IMR-90 (cell line): ENCODE measurements at regions not wholly inside any gene's neighbourhood (a gene's known extent, or its start where the extent isn't known, plus 50 kb on each side); places are given as distances from the start of the nearest gene placed in this dataset.

Source experiments
- ATAC-seq: fragments of 200-7000 bp; cut with Tn5 transposase; 2 replicates; pipeline ENCODE4 v1.9.1; 2020; ENCODE audit warnings: low read depth, mild to moderate bottlenecking, moderate library complexity
- BruUV-seq: library from RNA; stranded (reverse); fragments of 400-500 nt; replicated peaks from 2 replicates; lab custom pipeline; 2021; lab: Mats Ljungman, UMichigan
- CTCF ChIA-PET: fragments of 300-600 bp; formaldehyde crosslinking; extraction: SDS; loops from one replicate; lab custom pipeline; 2021; ENCODE audit warnings: antibody characterized with exemption; lab: Yijun Ruan, JAX
- POLR2A ChIA-PET: fragments of 300-600 bp; sonication (Branson Sonifier 250); formaldehyde crosslinking; loops from one replicate; lab custom pipeline; 2022; ENCODE audit warnings: antibody characterized with exemption; ENCODE audit not compliant: unreplicated experiment; lab: Charles Lee
- DNase-seq: peaks from one replicate; pipeline ENCODE4 v3.0.0; 2013
- H2AFZ ChIP-seq: replicated peaks from 2 replicates; pipeline ENCODE3; 2013; ENCODE audit warnings: low read length, mild to moderate bottlenecking; ENCODE audit not compliant: poor library complexity
- H2AK5ac ChIP-seq: 2 replicates; pipeline ENCODE4 v1.6.1; 2013; ENCODE audit warnings: low read depth, low read length, inconsistent platforms
- H2AK9ac ChIP-seq: replicated peaks from 2 replicates; pipeline ENCODE3; 2013; ENCODE audit warnings: mild to moderate bottlenecking, low read depth, low read length, moderate library complexity; ENCODE audit not compliant: poor library complexity
- H2BK120ac ChIP-seq: 2 replicates; pipeline ENCODE4 v1.6.1; 2013; ENCODE audit warnings: low read depth, low read length, inconsistent platforms
- H2BK15ac ChIP-seq: 3 replicates; pipeline ENCODE4 v1.6.1; 2013; ENCODE audit warnings: low read depth, low read length, inconsistent platforms
- H2BK20ac ChIP-seq: 2 replicates; pipeline ENCODE4 v1.6.1; 2013; ENCODE audit warnings: low read depth, mild to moderate bottlenecking, inconsistent platforms, low read length, moderate library complexity
- H2BK5ac ChIP-seq: 2 replicates; pipeline ENCODE4 v1.6.1; 2013; ENCODE audit warnings: mild to moderate bottlenecking, low read depth, low read length, inconsistent platforms; ENCODE audit not compliant: poor library complexity, severe bottlenecking
- H3K14ac ChIP-seq: replicated peaks from 2 replicates; pipeline ENCODE4 v1.6.1; 2013; ENCODE audit warnings: low read depth, low read length, inconsistent platforms
- H3K18ac ChIP-seq: 2 replicates; pipeline ENCODE4 v1.6.1; 2013; ENCODE audit warnings: low read depth, low read length, control low read depth
- H3K23ac ChIP-seq: 2 replicates; pipeline ENCODE4 v1.6.1; 2013; ENCODE audit warnings: low read depth, low read length, inconsistent platforms
- H3K27ac ChIP-seq: 2 replicates; pipeline ENCODE4 v1.5.1; 2013; ENCODE audit warnings: mild to moderate bottlenecking, control low read depth, low read length; ENCODE audit not compliant: insufficient read depth
- H3K27me3 ChIP-seq: 2 replicates; pipeline ENCODE4 v1.6.1; 2013; ENCODE audit warnings: low read length; ENCODE audit not compliant: control insufficient read depth, insufficient read depth
- H3K36me3 ChIP-seq: 2 replicates; pipeline ENCODE4 v1.6.1; 2013; ENCODE audit warnings: low read length, mixed read lengths; ENCODE audit not compliant: control insufficient read depth, insufficient read depth
- H3K4ac ChIP-seq: 2 replicates; pipeline ENCODE4 v1.6.1; 2013; ENCODE audit warnings: low read depth, low read length, inconsistent platforms
- H3K4me1 ChIP-seq: 2 replicates; pipeline ENCODE4 v1.6.1; 2013; ENCODE audit warnings: low read length, mixed read lengths; ENCODE audit not compliant: control insufficient read depth, insufficient read depth
- H3K4me2 ChIP-seq: 2 replicates; pipeline ENCODE4 v1.6.1; 2013; ENCODE audit warnings: low read depth, mild to moderate bottlenecking, control low read depth, low read length, moderate library complexity
- H3K4me3 ChIP-seq: 2 replicates; pipeline ENCODE4 v1.5.1; 2013; ENCODE audit warnings: low read depth, mild to moderate bottlenecking, control low read depth, low read length, moderate library complexity; ENCODE audit not compliant: insufficient read depth
- H3K56ac ChIP-seq: 2 replicates; pipeline ENCODE4 v1.6.1; 2013; ENCODE audit warnings: low read length, inconsistent platforms; ENCODE audit not compliant: insufficient read depth; ENCODE audit errors: extremely low read depth
- H3K79me1 ChIP-seq, 2 experiments: 2 replicates each; pipeline ENCODE4 v1.6.1; 2013; ENCODE audit warnings: low read length in 2 of 2, inconsistent platforms in 1 of 2, low read depth in 1 of 2
- H3K9ac ChIP-seq: 2 replicates; pipeline ENCODE4 v1.6.1; 2013; ENCODE audit warnings: low read depth, low read length, control low read depth
- H3K9me1 ChIP-seq: 2 replicates; pipeline ENCODE4 v1.6.1; 2013; ENCODE audit warnings: low read length, inconsistent platforms; ENCODE audit not compliant: insufficient read depth
- H3K9me3 ChIP-seq: 2 replicates; pipeline ENCODE4 v1.6.1; 2013; ENCODE audit warnings: low read length; ENCODE audit not compliant: control insufficient read depth, insufficient read depth
- H4K20me1 ChIP-seq: 2 replicates; pipeline ENCODE4 v1.6.1; 2013; ENCODE audit warnings: low read length, inconsistent platforms; ENCODE audit not compliant: insufficient read depth
- H4K5ac ChIP-seq: 2 replicates; pipeline ENCODE4 v1.6.1; 2013; ENCODE audit warnings: mild to moderate bottlenecking, low read depth, low read length, control low read depth
- H4K8ac ChIP-seq, 2 experiments: 2 replicates each; pipeline ENCODE4 v1.6.1; 2013; ENCODE audit warnings: low read depth in 2 of 2, low read length in 2 of 2, control low read depth in 1 of 2, inconsistent platforms in 1 of 2
- H4K91ac ChIP-seq: 2 replicates; pipeline ENCODE4 v1.6.1; 2013; ENCODE audit warnings: low read depth, low read length, inconsistent platforms; ENCODE audit not compliant: insufficient read depth
- BHLHE40 ChIP-seq: fragments of 150-350 bp; IDR thresholded peaks from 2 replicates; pipeline ENCODE4 v1.6.1; 2016; ENCODE audit warnings: mild to moderate bottlenecking, low read depth, low read length
- CHD1 ChIP-seq: IDR thresholded peaks from 2 replicates; pipeline ENCODE4 v1.6.1; 2012; ENCODE audit warnings: low read depth, low read length, improper control_type of control experiment
- ELK1 ChIP-seq: fragments of 150-350 bp; IDR thresholded peaks from 2 replicates; pipeline ENCODE4 v1.6.1; 2016; ENCODE audit warnings: low read depth, mild to moderate bottlenecking, low read length, moderate library complexity, borderline replicate concordance
- MAFK ChIP-seq: IDR thresholded peaks from 2 replicates; pipeline ENCODE4 v1.6.1; 2012; ENCODE audit warnings: low read depth, low read length, improper control_type of control experiment
- MAZ ChIP-seq: IDR thresholded peaks from 2 replicates; pipeline ENCODE4 v1.6.1; 2012; ENCODE audit warnings: low read depth, mild to moderate bottlenecking, low read length, improper control_type of control experiment, moderate library complexity, borderline replicate concordance
- NFE2L2 ChIP-seq: fragments of 150-350 bp; IDR thresholded peaks from 2 replicates; pipeline ENCODE4 v1.6.1; 2016; ENCODE audit warnings: low read depth, mild to moderate bottlenecking, low read length
- RFX5 ChIP-seq: IDR thresholded peaks from 2 replicates; pipeline ENCODE4 v1.8.0; 2012; ENCODE audit warnings: low read depth, mild to moderate bottlenecking, low read length, moderate library complexity
- SMC3 ChIP-seq: fragments of 150-350 bp; IDR thresholded peaks from 2 replicates; pipeline ENCODE4 v1.6.1; 2016; ENCODE audit warnings: low read depth, mild to moderate bottlenecking, antibody characterized with exemption, low read length, moderate library complexity
- USF2 ChIP-seq: fragments of 150-350 bp; IDR thresholded peaks from 2 replicates; pipeline ENCODE4 v1.6.1; 2017; ENCODE audit warnings: mild to moderate bottlenecking, antibody characterized with exemption, low read length, low read depth
- WGBS, 2 experiments: methylation state at CpG; one replicate each; pipeline versions ENCODE4 v1.1.5 to v1.1.7; 2013; ENCODE audit warnings: missing lambda C conversion rate in 2 of 2; ENCODE audit not compliant: insufficient read length in 1 of 2; ENCODE audit errors: extremely low coverage in 2 of 2; 5-methylcytosine and 5-hydroxymethylcytosine counted together
- dilution Hi-C: fragments of 300-500 bp; cut with HindIII; formaldehyde crosslinking; loops from one replicate; pipeline ENCODE4 v1.14.3; 2018; ENCODE audit warnings: low sequenced_read_pairs; ENCODE audit not compliant: unreplicated experiment
- in situ Hi-C: fragments of 300-500 bp; cut with MboI; formaldehyde crosslinking; loops from 3 replicates; pipeline ENCODE4 v1.14.3; 2019; ENCODE audit warnings: low sequenced_read_pairs, inconsistent platforms, mixed read lengths
- intact Hi-C: fragments of 100-400 bp; cut with micrococcal nuclease; formaldehyde crosslinking; loops from 2 replicates; pipeline ENCODE4 v1.10.0; 2022
- TF ChIP-seq, protein P1 (sequence below): conservative IDR thresholded peaks from 2 replicates; pipeline ENCODE4 v1.5.1; 2012; ENCODE audit warnings: mild to moderate bottlenecking, low read depth, low read length, improper control_type of control experiment

- Histone ChIP-seq H2AK5ac (no peak overlapping the region), H3K14ac (no peak overlapping the region), H2AFZ (no peak overlapping the region), H3K9me1 (no peaks in the 10 kb centered on the region), H4K91ac (no peak overlapping the region), H4K8ac (no peak overlapping the region), H3K79me1 (no peaks in the 10 kb centered on the region), H4K20me1 (no peaks in the 10 kb centered on the region), H3K4ac (no peak overlapping the region), H3K23ac (no peak overlapping the region), H2BK5ac (no peak overlapping the region), H3K27ac (no peak overlapping the region), H4K5ac (no peak overlapping the region), H3K9me3 (no peaks in the 10 kb centered on the region), H3K4me1 (no peaks in the 10 kb centered on the region), H3K56ac (no peak overlapping the region), H3K4me3 (no peak overlapping the region), H3K4me2 (no peak overlapping the region), H2AK9ac (no peak overlapping the region), H2BK120ac (no peak overlapping the region), H3K27me3 (no peaks in the 10 kb centered on the region), H2BK20ac (no peak overlapping the region), H3K18ac (no peak overlapping the region), H3K9ac (no peak overlapping the region), H2BK15ac (no peak overlapping the region), H3K36me3 (no peaks in the 10 kb centered on the region)
- intact Hi-C loops (no loop called here), dilution Hi-C loops (no loop called here), in situ Hi-C loops (no loop called here)
- DNase-seq (no peak), ATAC-seq (no peak)
- CTCF ChIA-PET = no interaction called here
- no peak for TF ChIP-seq NFE2L2
- TF ChIP-seq RFX5 = no peak
- TF ChIP-seq, protein P1, sequence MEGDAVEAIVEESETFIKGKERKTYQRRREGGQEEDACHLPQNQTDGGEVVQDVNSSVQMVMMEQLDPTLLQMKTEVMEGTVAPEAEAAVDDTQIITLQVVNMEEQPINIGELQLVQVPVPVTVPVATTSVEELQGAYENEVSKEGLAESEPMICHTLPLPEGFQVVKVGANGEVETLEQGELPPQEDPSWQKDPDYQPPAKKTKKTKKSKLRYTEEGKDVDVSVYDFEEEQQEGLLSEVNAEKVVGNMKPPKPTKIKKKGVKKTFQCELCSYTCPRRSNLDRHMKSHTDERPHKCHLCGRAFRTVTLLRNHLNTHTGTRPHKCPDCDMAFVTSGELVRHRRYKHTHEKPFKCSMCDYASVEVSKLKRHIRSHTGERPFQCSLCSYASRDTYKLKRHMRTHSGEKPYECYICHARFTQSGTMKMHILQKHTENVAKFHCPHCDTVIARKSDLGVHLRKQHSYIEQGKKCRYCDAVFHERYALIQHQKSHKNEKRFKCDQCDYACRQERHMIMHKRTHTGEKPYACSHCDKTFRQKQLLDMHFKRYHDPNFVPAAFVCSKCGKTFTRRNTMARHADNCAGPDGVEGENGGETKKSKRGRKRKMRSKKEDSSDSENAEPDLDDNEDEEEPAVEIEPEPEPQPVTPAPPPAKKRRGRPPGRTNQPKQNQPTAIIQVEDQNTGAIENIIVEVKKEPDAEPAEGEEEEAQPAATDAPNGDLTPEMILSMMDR = no peak
- TF ChIP-seq CHD1 = no peak
- TF ChIP-seq BHLHE40 = no peak
- TF ChIP-seq MAFK = no peak
- TF ChIP-seq MAZ = no peak
- TF ChIP-seq ELK1 = no peak
- no peak for TF ChIP-seq USF2
- no peak for TF ChIP-seq SMC3
- POLR2A ChIA-PET = no interaction called here
- WGBS, 2 experiments = no CpG with 5 or more reads among the region's 2 CpGs
- BruUV-seq = no TSS peak
These were observed 212.7 kb downstream of the SOX3 start for GRCh38 chrX:140292188-140292587.
